GM12878 (cell line): ENCODE measurements at regions not wholly inside any gene's neighbourhood (a gene's known extent, or its start where the extent isn't known, plus 50 kb on each side); places are given as distances from the start of the nearest gene placed in this dataset.

ENCODE experiments used
- ASH2L ChIP-seq: fragments of 300-600, 200-600 bp; sonication (generic); IDR thresholded peaks from 2 replicates; pipeline ENCODE4 v1.6.1; 2017; ENCODE audit warnings: low read depth, mild to moderate bottlenecking, borderline replicate concordance
- KAT2A ChIP-seq: conservative IDR thresholded peaks from 2 replicates; pipeline ENCODE4 v1.6.1; 2011; ENCODE audit warnings: low read depth, low read length; ENCODE audit not compliant: control insufficient read depth
- KLF5 ChIP-seq: fragments of 450-650 bp; IDR thresholded peaks from 2 replicates; pipeline ENCODE4 v1.6.1; 2014; ENCODE audit warnings: mild to moderate bottlenecking; ENCODE audit not compliant: partially characterized antibody
- NR2C2 ChIP-seq: IDR thresholded peaks from 2 replicates; pipeline ENCODE4 v1.6.1; 2011; ENCODE audit warnings: borderline replicate concordance, low read depth; ENCODE audit not compliant: control insufficient read depth, insufficient read length
- ZNF622 ChIP-seq: fragments of 450-650 bp; IDR thresholded peaks from 2 replicates; pipeline ENCODE4 v1.6.1; 2017; ENCODE audit warnings: mild to moderate bottlenecking, inconsistent platforms
- TF ChIP-seq, protein P1 (sequence below): IDR thresholded peaks from 2 replicates; pipeline ENCODE4 v1.6.1; 2011; ENCODE audit warnings: low read depth, mild to moderate bottlenecking, low read length, moderate library complexity, borderline replicate concordance; ENCODE audit errors: extremely low read depth
- TF ChIP-seq, protein P2 (sequence below): IDR thresholded peaks from 2 replicates; pipeline ENCODE4 v1.6.1; 2012; ENCODE audit warnings: improper control_type of control experiment, low read depth, low read length; ENCODE audit not compliant: insufficient replicate concordance
- TF ChIP-seq, protein P3 (sequence below): fragments of 450-650 bp; IDR thresholded peaks from 2 replicates; pipeline ENCODE4 v1.6.1; 2017; ENCODE audit warnings: mild to moderate bottlenecking

DNA sequence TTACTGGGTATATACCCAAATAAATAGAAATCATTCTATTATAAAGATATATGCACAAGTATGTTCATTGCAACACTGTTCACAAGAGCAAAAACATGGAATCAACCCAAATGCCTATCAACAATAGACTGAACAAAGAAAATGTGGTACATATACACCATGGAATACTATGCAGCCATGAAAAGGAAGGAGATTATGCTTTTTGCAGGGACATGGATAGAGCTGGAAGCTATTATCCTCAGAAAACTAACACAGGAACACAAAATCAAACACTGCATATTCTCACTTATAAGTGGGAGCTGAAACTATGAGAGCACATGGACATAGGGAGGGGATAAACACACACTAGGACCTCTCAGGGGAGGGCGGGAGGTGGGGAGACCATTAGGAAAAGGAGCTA lies 298.4 kb upstream of the CDH9 start (continued):
- TF ChIP-seq, protein P1, sequence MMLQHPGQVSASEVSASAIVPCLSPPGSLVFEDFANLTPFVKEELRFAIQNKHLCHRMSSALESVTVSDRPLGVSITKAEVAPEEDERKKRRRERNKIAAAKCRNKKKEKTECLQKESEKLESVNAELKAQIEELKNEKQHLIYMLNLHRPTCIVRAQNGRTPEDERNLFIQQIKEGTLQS: no peak
- TF ChIP-seq, protein P2, sequence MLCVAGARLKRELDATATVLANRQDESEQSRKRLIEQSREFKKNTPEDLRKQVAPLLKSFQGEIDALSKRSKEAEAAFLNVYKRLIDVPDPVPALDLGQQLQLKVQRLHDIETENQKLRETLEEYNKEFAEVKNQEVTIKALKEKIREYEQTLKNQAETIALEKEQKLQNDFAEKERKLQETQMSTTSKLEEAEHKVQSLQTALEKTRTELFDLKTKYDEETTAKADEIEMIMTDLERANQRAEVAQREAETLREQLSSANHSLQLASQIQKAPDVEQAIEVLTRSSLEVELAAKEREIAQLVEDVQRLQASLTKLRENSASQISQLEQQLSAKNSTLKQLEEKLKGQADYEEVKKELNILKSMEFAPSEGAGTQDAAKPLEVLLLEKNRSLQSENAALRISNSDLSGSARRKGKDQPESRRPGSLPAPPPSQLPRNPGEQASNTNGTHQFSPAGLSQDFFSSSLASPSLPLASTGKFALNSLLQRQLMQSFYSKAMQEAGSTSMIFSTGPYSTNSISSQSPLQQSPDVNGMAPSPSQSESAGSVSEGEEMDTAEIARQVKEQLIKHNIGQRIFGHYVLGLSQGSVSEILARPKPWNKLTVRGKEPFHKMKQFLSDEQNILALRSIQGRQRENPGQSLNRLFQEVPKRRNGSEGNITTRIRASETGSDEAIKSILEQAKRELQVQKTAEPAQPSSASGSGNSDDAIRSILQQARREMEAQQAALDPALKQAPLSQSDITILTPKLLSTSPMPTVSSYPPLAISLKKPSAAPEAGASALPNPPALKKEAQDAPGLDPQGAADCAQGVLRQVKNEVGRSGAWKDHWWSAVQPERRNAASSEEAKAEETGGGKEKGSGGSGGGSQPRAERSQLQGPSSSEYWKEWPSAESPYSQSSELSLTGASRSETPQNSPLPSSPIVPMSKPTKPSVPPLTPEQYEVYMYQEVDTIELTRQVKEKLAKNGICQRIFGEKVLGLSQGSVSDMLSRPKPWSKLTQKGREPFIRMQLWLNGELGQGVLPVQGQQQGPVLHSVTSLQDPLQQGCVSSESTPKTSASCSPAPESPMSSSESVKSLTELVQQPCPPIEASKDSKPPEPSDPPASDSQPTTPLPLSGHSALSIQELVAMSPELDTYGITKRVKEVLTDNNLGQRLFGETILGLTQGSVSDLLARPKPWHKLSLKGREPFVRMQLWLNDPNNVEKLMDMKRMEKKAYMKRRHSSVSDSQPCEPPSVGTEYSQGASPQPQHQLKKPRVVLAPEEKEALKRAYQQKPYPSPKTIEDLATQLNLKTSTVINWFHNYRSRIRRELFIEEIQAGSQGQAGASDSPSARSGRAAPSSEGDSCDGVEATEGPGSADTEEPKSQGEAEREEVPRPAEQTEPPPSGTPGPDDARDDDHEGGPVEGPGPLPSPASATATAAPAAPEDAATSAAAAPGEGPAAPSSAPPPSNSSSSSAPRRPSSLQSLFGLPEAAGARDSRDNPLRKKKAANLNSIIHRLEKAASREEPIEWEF: no peak
- TF ChIP-seq ZNF622: no peak
- no peak for TF ChIP-seq KAT2A
- TF ChIP-seq KLF5: no peak
- TF ChIP-seq, protein P3, sequence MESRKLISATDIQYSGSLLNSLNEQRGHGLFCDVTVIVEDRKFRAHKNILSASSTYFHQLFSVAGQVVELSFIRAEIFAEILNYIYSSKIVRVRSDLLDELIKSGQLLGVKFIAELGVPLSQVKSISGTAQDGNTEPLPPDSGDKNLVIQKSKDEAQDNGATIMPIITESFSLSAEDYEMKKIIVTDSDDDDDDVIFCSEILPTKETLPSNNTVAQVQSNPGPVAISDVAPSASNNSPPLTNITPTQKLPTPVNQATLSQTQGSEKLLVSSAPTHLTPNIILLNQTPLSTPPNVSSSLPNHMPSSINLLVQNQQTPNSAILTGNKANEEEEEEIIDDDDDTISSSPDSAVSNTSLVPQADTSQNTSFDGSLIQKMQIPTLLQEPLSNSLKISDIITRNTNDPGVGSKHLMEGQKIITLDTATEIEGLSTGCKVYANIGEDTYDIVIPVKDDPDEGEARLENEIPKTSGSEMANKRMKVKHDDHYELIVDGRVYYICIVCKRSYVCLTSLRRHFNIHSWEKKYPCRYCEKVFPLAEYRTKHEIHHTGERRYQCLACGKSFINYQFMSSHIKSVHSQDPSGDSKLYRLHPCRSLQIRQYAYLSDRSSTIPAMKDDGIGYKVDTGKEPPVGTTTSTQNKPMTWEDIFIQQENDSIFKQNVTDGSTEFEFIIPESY: no peak
- no peak for TF ChIP-seq NR2C2
- no peak for TF ChIP-seq ASH2L
